ENCODE measurements at regions not wholly inside any gene's neighbourhood (a gene's known extent, or its start where the extent isn't known, plus 50 kb on each side); places are given as distances from the start of the nearest gene placed in this dataset.

- DNase-seq = no peak
Observed at GRCh38 chr18:39524370-39524769, 1958.8 kb upstream of the CELF4 start.

GRCh38 chr18:39523281-39523680, 1957.7 kb upstream of the CELF4 start:
- DNase-seq = no peak

- no peak for DNase-seq
Observed at GRCh38 chr18:39521164-39521563, 1955.6 kb upstream of the CELF4 start.

GRCh38 chr18:39519741-39520140, 1954.1 kb upstream of the CELF4 start:
- no peak for DNase-seq

GRCh38 chr18:39515299-39515698, 1949.7 kb upstream of the CELF4 start:
- no peak for DNase-seq

GRCh38 chr18:39513186-39513585, 1947.6 kb upstream of the CELF4 start:
- DNase-seq = no peak

- no peak for DNase-seq
Observed at GRCh38 chr18:39506581-39507330, 1941.2 kb upstream of the CELF4 start.

- no peak for DNase-seq
Observed at GRCh38 chr18:39500306-39500705, 1934.7 kb upstream of the CELF4 start.

GRCh38 chr18:39497821-39498220, 1932.2 kb upstream of the CELF4 start:
- no peak for DNase-seq

GRCh38 chr18:39496986-39497385, 1931.4 kb upstream of the CELF4 start:
- no peak for DNase-seq

GRCh38 chr18:39494211-39494896, 1928.8 kb upstream of the CELF4 start:
- DNase-seq = no peak

GRCh38 chr18:39491408-39491807, 1925.8 kb upstream of the CELF4 start:
- DNase-seq = no peak

GRCh38 chr18:39489431-39489830, 1923.8 kb upstream of the CELF4 start:
- DNase-seq = no peak

- DNase-seq = no peak
Observed at GRCh38 chr18:39487932-39488331, 1922.3 kb upstream of the CELF4 start.

GRCh38 chr18:39486268-39486667, 1920.7 kb upstream of the CELF4 start:
- DNase-seq = no peak

GRCh38 chr18:39485696-39486095, 1920.1 kb upstream of the CELF4 start:
- DNase-seq = no peak

- no peak for DNase-seq
Observed at GRCh38 chr18:39481281-39481680, 1915.7 kb upstream of the CELF4 start.

- no peak for DNase-seq
Observed at GRCh38 chr18:39480494-39481195, 1915.0 kb upstream of the CELF4 start.

- no peak for DNase-seq
Observed at GRCh38 chr18:39464006-39464405, 1898.4 kb upstream of the CELF4 start.

GRCh38 chr18:39462436-39462835, 1896.8 kb upstream of the CELF4 start:
- DNase-seq = no peak

- no peak for DNase-seq
Observed at GRCh38 chr18:39460136-39460535, 1894.5 kb upstream of the CELF4 start.

- no peak for DNase-seq
Observed at GRCh38 chr18:39455285-39455684, 1889.7 kb upstream of the CELF4 start.

GRCh38 chr18:39454866-39455265, 1889.3 kb upstream of the CELF4 start:
- DNase-seq = no peak

GRCh38 chr18:39453882-39454281, 1888.3 kb upstream of the CELF4 start:
- no peak for DNase-seq
